ENCODE measurements at regions not wholly inside any gene's neighbourhood (a gene's known extent, or its start where the extent isn't known, plus 50 kb on each side); places are given as distances from the start of the nearest gene placed in this dataset.
A peak's percentile ranks its signal among the peaks of the same experiment; 100 is the strongest.

- H3K4me3 Mint-ChIP-seq = no peak overlapping the region
- no peaks in the 10 kb centered on the region for H3K4me1 Mint-ChIP-seq (ENCODE audit: low read depth)
- H3K27me3 Mint-ChIP-seq (ENCODE audit: low read depth) = peaks cover 3% of the 10 kb centered on the region
- ATAC-seq (no peak), DNase-seq (no peak)
- H3K9me3 Mint-ChIP-seq = no peaks in the 10 kb centered on the region
- no peaks in the 10 kb centered on the region for H3K36me3 Mint-ChIP-seq (ENCODE audit: insufficient read depth)
These were observed 762.2 kb upstream of the HS6ST1 start for GRCh38 chr2:129080715-129081476.

- H3K4me3 Mint-ChIP-seq = no peak overlapping the region
- DNase-seq (no peak), ATAC-seq (no peak)
- no peaks in the 10 kb centered on the region for H3K9me3 Mint-ChIP-seq
- no peaks in the 10 kb centered on the region for H3K4me1 Mint-ChIP-seq (ENCODE audit: low read depth)
- no peaks in the 10 kb centered on the region for H3K27me3 Mint-ChIP-seq (ENCODE audit: low read depth)
- no peaks in the 10 kb centered on the region for H3K36me3 Mint-ChIP-seq (ENCODE audit: insufficient read depth)
These were observed 766.7 kb upstream of the HS6ST1 start for GRCh38 chr2:129085386-129085785.

- DNase-seq (no peak), ATAC-seq (no peak)
- Mint-ChIP-seq H3K4me3 (no peak overlapping the region), H3K36me3 (ENCODE audit: insufficient read depth) (no peaks in the 10 kb centered on the region), H3K27me3 (ENCODE audit: low read depth) (no peaks in the 10 kb centered on the region), H3K9me3 (no peaks in the 10 kb centered on the region), H3K4me1 (ENCODE audit: low read depth) (no peaks in the 10 kb centered on the region)
These were observed 768.6 kb upstream of the HS6ST1 start for GRCh38 chr2:129087133-129087813.

GRCh38 chr2:129091620-129092019 lies 773.0 kb upstream of the HS6ST1 start:
- ATAC-seq (no peak), DNase-seq (no peak)
- Mint-ChIP-seq H3K36me3 (ENCODE audit: insufficient read depth) (no peaks in the 10 kb centered on the region), H3K4me3 (no peak overlapping the region), H3K27me3 (ENCODE audit: low read depth) (no peaks in the 10 kb centered on the region), H3K9me3 (no peaks in the 10 kb centered on the region), H3K4me1 (ENCODE audit: low read depth) (no peaks in the 10 kb centered on the region)

GRCh38 chr2:129092956-129093355 lies 774.3 kb upstream of the HS6ST1 start:
- H3K4me3 Mint-ChIP-seq = no peak overlapping the region
- no peaks in the 10 kb centered on the region for H3K27me3 Mint-ChIP-seq (ENCODE audit: low read depth)
- no peaks in the 10 kb centered on the region for H3K9me3 Mint-ChIP-seq
- no peaks in the 10 kb centered on the region for H3K36me3 Mint-ChIP-seq (ENCODE audit: insufficient read depth)
- no peak for ATAC-seq
- no peak for DNase-seq
- no peaks in the 10 kb centered on the region for H3K4me1 Mint-ChIP-seq (ENCODE audit: low read depth)

- ATAC-seq (no peak), DNase-seq (no peak)
- no peak overlapping the region for H3K4me3 Mint-ChIP-seq
- no peaks in the 10 kb centered on the region for H3K4me1 Mint-ChIP-seq (ENCODE audit: low read depth)
- no peaks in the 10 kb centered on the region for H3K9me3 Mint-ChIP-seq
- no peaks in the 10 kb centered on the region for H3K36me3 Mint-ChIP-seq (ENCODE audit: insufficient read depth)
- H3K27me3 Mint-ChIP-seq (ENCODE audit: low read depth) = peaks cover 3% of the 10 kb centered on the region
These were observed 782.5 kb upstream of the HS6ST1 start for GRCh38 chr2:129101186-129101585.

- no peaks in the 10 kb centered on the region for H3K4me1 Mint-ChIP-seq (ENCODE audit: low read depth)
- no peaks in the 10 kb centered on the region for H3K9me3 Mint-ChIP-seq
- peaks cover 3% of the 10 kb centered on the region for H3K27me3 Mint-ChIP-seq (ENCODE audit: low read depth)
- ATAC-seq (peak in 1 of 2 donors; percentile 23), DNase-seq (no peak)
- no peaks in the 10 kb centered on the region for H3K36me3 Mint-ChIP-seq (ENCODE audit: insufficient read depth)
- no peak overlapping the region for H3K4me3 Mint-ChIP-seq
These were observed 785.5 kb upstream of the HS6ST1 start for GRCh38 chr2:129103936-129104878.

- no peak overlapping the region for H3K4me3 Mint-ChIP-seq
These were observed 793.5 kb upstream of the HS6ST1 start for GRCh38 chr2:129112181-129112580.

GRCh38 chr2:129113776-129114175 lies 795.1 kb upstream of the HS6ST1 start:
- Mint-ChIP-seq H3K4me1 (ENCODE audit: low read depth) (no peaks in the 10 kb centered on the region), H3K4me3 (no peak overlapping the region), H3K9me3 (peaks cover 4% of the 10 kb centered on the region), H3K36me3 (ENCODE audit: insufficient read depth) (no peaks in the 10 kb centered on the region), H3K27me3 (ENCODE audit: low read depth) (no peaks in the 10 kb centered on the region)
- no peak for DNase-seq
- ATAC-seq = no peak

More at GRCh38 chr2:129112181-129112580, 793.5 kb upstream of the HS6ST1 start:
- Mint-ChIP-seq H3K27me3 (ENCODE audit: low read depth) (no peaks in the 10 kb centered on the region), H3K9me3 (peaks cover 4% of the 10 kb centered on the region), H3K4me1 (ENCODE audit: low read depth) (no peaks in the 10 kb centered on the region), H3K36me3 (ENCODE audit: insufficient read depth) (no peaks in the 10 kb centered on the region)
- ATAC-seq (no peak), DNase-seq (no peak)

- H3K4me1 Mint-ChIP-seq (ENCODE audit: low read depth) = no peaks in the 10 kb centered on the region
- H3K9me3 Mint-ChIP-seq = peaks cover 3% of the 10 kb centered on the region
- no peaks in the 10 kb centered on the region for H3K36me3 Mint-ChIP-seq (ENCODE audit: insufficient read depth)
- ATAC-seq (no peak), DNase-seq (no peak)
- no peaks in the 10 kb centered on the region for H3K27me3 Mint-ChIP-seq (ENCODE audit: low read depth)
- no peak overlapping the region for H3K4me3 Mint-ChIP-seq
These were observed 798.8 kb upstream of the HS6ST1 start for GRCh38 chr2:129117434-129117833.

- ATAC-seq (no peak), DNase-seq (no peak)
- H3K9me3 Mint-ChIP-seq = peaks cover 3% of the 10 kb centered on the region
- no peaks in the 10 kb centered on the region for H3K4me1 Mint-ChIP-seq (ENCODE audit: low read depth)
- no peaks in the 10 kb centered on the region for H3K36me3 Mint-ChIP-seq (ENCODE audit: insufficient read depth)
- H3K4me3 Mint-ChIP-seq = no peak overlapping the region
- H3K27me3 Mint-ChIP-seq (ENCODE audit: low read depth) = no peaks in the 10 kb centered on the region
These were observed 799.6 kb upstream of the HS6ST1 start for GRCh38 chr2:129118296-129118695.

- H3K9me3 Mint-ChIP-seq = no peaks in the 10 kb centered on the region
- ATAC-seq (no peak), DNase-seq (no peak)
- H3K36me3 Mint-ChIP-seq (ENCODE audit: insufficient read depth) = no peaks in the 10 kb centered on the region
- no peak overlapping the region for H3K4me3 Mint-ChIP-seq
- no peaks in the 10 kb centered on the region for H3K27me3 Mint-ChIP-seq (ENCODE audit: low read depth)
- no peaks in the 10 kb centered on the region for H3K4me1 Mint-ChIP-seq (ENCODE audit: low read depth)
These were observed 810.4 kb upstream of the HS6ST1 start for GRCh38 chr2:129129087-129129486.

- Mint-ChIP-seq H3K27me3 (ENCODE audit: low read depth) (no peaks in the 10 kb centered on the region), H3K36me3 (ENCODE audit: insufficient read depth) (no peaks in the 10 kb centered on the region), H3K4me1 (ENCODE audit: low read depth) (no peaks in the 10 kb centered on the region), H3K9me3 (no peaks in the 10 kb centered on the region), H3K4me3 (no peak overlapping the region)
- DNase-seq = no peak
- no peak for ATAC-seq
These were observed 815.3 kb upstream of the HS6ST1 start for GRCh38 chr2:129133692-129134641.

All from activated T-cell treated with anti-CD3 and anti-CD28 coated beads, Interleukin-2, amount 50 U/mL, for 4 hours (primary cell).